ENCODE measurements at regions not wholly inside any gene's neighbourhood (a gene's known extent, or its start where the extent isn't known, plus 50 kb on each side); places are given as distances from the start of the nearest gene placed in this dataset.
A peak's percentile ranks its signal among the peaks of the same experiment; 100 is the strongest.

DNA sequence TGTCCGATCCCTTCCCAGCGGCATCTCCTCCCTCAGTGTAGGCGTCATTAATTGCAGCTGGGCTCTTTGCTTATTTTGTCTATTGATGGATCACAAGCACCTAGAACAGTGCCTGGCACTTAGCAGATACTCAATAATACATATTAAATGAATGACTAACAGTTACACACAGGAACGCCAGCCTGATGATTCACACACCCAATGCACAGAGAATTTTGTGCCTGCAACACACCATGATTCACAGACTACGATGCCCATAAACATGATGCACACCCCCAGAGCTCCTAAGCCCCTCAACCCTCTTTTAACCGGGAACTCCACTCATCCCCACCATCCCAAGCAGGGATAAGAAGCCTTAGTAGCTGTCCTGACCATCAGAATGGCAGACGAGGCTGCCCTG lies 66.6 kb upstream of the TMEM97 start:
- TF ChIP-seq FOS (IDR thresholded peaks at IDR 0.05; ENCODE audit: low read depth, low read length) = peak; percentile 49
- TF ChIP-seq, protein P1, sequence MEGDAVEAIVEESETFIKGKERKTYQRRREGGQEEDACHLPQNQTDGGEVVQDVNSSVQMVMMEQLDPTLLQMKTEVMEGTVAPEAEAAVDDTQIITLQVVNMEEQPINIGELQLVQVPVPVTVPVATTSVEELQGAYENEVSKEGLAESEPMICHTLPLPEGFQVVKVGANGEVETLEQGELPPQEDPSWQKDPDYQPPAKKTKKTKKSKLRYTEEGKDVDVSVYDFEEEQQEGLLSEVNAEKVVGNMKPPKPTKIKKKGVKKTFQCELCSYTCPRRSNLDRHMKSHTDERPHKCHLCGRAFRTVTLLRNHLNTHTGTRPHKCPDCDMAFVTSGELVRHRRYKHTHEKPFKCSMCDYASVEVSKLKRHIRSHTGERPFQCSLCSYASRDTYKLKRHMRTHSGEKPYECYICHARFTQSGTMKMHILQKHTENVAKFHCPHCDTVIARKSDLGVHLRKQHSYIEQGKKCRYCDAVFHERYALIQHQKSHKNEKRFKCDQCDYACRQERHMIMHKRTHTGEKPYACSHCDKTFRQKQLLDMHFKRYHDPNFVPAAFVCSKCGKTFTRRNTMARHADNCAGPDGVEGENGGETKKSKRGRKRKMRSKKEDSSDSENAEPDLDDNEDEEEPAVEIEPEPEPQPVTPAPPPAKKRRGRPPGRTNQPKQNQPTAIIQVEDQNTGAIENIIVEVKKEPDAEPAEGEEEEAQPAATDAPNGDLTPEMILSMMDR (conservative IDR thresholded peaks at IDR 0.05; ENCODE audit: low read depth, low read length) = no peak
- no peak for TF ChIP-seq CEBPB (IDR thresholded peaks at IDR 0.05; ENCODE audit: low read depth, low read length)
- TF ChIP-seq MXI1 (IDR thresholded peaks at IDR 0.05; ENCODE audit: borderline replicate concordance, low read depth, low read length) = no peak
- no peak for TF ChIP-seq RAD21 (IDR thresholded peaks at IDR 0.05; ENCODE audit: low read length)
- no peak for TF ChIP-seq MAFK (IDR thresholded peaks at IDR 0.05; ENCODE audit: low read depth, low read length)
